ENCODE measurements at regions not wholly inside any gene's neighbourhood (a gene's known extent, or its start where the extent isn't known, plus 50 kb on each side); places are given as distances from the start of the nearest gene placed in this dataset.
"Not testable (repeated sequence)": the region's sequence is repeated elsewhere in the genome, so short reads cannot be mapped to it uniquely, and the experiment has no call there.

DNA sequence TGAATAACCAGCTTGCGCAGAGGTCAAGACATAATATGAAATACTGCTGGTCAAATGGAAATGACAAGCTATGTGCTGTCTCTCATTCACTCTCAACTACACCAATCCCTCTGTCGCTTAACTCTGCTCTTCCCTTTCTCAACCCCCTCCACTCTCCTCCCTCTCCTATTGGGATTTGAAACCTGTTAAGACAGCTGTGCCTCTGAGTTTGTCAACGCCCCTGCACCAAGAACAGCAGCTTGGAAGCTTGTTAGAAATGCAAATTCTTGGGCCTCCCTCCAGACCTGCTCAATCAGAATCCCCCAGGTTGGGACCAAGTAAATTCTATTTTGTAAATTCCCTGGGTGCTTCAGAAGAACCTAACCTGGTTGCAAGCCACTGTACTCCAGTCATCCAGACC is 149.7 kb upstream of the ATP2B2 start:
- Histone ChIP-seq H4K20me1 (ENCODE audit: insufficient read depth, low read length) (no peaks in the 10 kb centered on the region), H2AFZ (ENCODE audit: low read depth, low read length) (no peak overlapping the region), H3K9me3 (ENCODE audit: insufficient read depth, low read length, severe bottlenecking) (no peaks in the 10 kb centered on the region), H3K27me3 (ENCODE audit: insufficient read depth, low read length, poor library complexity) (no peaks in the 10 kb centered on the region), H3K4me2 (ENCODE audit: insufficient read depth, low read length) (no peak overlapping the region), H3K36me3 (ENCODE audit: insufficient read depth, low read length) (no peaks in the 10 kb centered on the region), H3K4me1 (ENCODE audit: insufficient read depth, low read length) (no peaks in the 10 kb centered on the region), H3K4me3 (ENCODE audit: low read depth in 1 of 2, low read length in 2 of 2) (no peak overlapping the region), H3K27ac (ENCODE audit: low read length) (no peak overlapping the region), H3K9ac (ENCODE audit: low read depth, low read length) (no peak overlapping the region), H3K79me2 (ENCODE audit: insufficient read depth, low read length) (no peaks in the 10 kb centered on the region)
- no peak for DNase-seq
- no peak for ATAC-seq (ENCODE audit: insufficient read depth, low read depth)
- TF ChIP-seq, protein P1, sequence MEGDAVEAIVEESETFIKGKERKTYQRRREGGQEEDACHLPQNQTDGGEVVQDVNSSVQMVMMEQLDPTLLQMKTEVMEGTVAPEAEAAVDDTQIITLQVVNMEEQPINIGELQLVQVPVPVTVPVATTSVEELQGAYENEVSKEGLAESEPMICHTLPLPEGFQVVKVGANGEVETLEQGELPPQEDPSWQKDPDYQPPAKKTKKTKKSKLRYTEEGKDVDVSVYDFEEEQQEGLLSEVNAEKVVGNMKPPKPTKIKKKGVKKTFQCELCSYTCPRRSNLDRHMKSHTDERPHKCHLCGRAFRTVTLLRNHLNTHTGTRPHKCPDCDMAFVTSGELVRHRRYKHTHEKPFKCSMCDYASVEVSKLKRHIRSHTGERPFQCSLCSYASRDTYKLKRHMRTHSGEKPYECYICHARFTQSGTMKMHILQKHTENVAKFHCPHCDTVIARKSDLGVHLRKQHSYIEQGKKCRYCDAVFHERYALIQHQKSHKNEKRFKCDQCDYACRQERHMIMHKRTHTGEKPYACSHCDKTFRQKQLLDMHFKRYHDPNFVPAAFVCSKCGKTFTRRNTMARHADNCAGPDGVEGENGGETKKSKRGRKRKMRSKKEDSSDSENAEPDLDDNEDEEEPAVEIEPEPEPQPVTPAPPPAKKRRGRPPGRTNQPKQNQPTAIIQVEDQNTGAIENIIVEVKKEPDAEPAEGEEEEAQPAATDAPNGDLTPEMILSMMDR (IDR thresholded peaks at IDR 0.05; ENCODE audit: borderline replicate concordance, extremely low read depth, low read length, poor library complexity, severe bottlenecking): no peak
- no peak for TF ChIP-seq EZH2 (IDR thresholded peaks at IDR 0.05; ENCODE audit: borderline replicate concordance, low read depth, low read length, severe bottlenecking)

DNA sequence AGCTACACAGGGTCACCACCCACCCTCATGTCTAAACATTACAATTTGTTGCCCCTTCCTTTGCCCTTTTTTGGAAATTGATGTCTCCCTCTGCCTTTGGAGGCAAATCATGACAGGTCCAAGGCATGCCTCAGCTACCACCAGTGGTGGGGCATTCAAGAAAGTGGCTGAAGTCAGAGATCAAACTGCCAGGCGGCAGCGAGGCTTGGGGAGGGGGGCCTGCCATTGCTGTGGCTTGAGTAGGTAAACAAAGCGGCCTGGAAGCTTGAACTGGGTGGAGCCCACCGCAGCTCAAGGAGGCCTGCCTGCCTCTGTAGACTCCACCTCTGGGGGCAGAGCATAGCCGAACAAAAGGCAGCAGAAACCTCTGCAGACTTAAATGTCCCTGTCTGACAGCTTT is 152.0 kb upstream of the ATP2B2 start:
- not testable (repeated sequence) for H4K20me1 ChIP-seq (ENCODE audit: insufficient read depth, low read length); H3K4me3 ChIP-seq (ENCODE audit: low read depth in 1 of 2, low read length in 2 of 2); ATAC-seq (ENCODE audit: insufficient read depth, low read depth); H3K9ac ChIP-seq (ENCODE audit: low read depth, low read length); H3K9me3 ChIP-seq (ENCODE audit: insufficient read depth, low read length, severe bottlenecking); H2AFZ ChIP-seq (ENCODE audit: low read depth, low read length); DNase-seq; H3K27me3 ChIP-seq (ENCODE audit: insufficient read depth, low read length, poor library complexity); H3K36me3 ChIP-seq (ENCODE audit: insufficient read depth, low read length); H3K79me2 ChIP-seq (ENCODE audit: insufficient read depth, low read length); H3K4me2 ChIP-seq (ENCODE audit: insufficient read depth, low read length); H3K27ac ChIP-seq (ENCODE audit: low read length); H3K4me1 ChIP-seq (ENCODE audit: insufficient read depth, low read length)

DNA sequence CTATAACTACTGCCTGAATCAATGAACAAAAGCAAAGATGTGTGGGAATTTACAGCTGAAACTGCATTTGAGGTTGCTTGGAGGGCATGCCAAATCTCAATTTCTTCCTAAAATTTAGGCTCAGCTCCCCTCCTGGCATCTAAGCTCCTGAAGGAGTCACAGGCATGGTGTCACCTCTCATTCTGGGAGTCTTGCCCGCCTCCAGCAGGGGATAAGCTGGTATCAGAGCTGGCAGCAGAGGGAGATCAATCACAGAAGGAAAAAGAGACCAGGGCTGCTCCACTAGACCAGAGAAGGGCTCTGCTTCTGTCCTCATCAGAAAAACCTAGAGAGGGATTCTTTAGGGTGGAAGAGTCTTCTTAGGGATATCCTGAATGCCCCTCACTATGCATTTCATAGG is 150.4 kb upstream of the SLC6A11 start:
- no peak overlapping the region for H3K4me3 ChIP-seq (ENCODE audit: low read depth in 1 of 2, low read length in 2 of 2)
- DNase-seq (no peak), ATAC-seq (ENCODE audit: insufficient read depth, low read depth) (no peak)
- peaks cover 11% of the 10 kb centered on the region for H3K27me3 ChIP-seq (ENCODE audit: insufficient read depth, low read length, poor library complexity)
- TF ChIP-seq, protein P1 (IDR thresholded peaks at IDR 0.05; ENCODE audit: borderline replicate concordance, extremely low read depth, low read length, poor library complexity, severe bottlenecking): no peak
- no peak for TF ChIP-seq EZH2 (IDR thresholded peaks at IDR 0.05; ENCODE audit: borderline replicate concordance, low read depth, low read length, severe bottlenecking)
- H3K27ac ChIP-seq (ENCODE audit: low read length): no peak overlapping the region
- no peak overlapping the region for H3K9ac ChIP-seq (ENCODE audit: low read depth, low read length)
- H3K79me2 ChIP-seq (ENCODE audit: insufficient read depth, low read length): no peaks in the 10 kb centered on the region
- no peaks in the 10 kb centered on the region for H4K20me1 ChIP-seq (ENCODE audit: insufficient read depth, low read length)
- H3K36me3 ChIP-seq (ENCODE audit: insufficient read depth, low read length): no peaks in the 10 kb centered on the region
- no peaks in the 10 kb centered on the region for H3K9me3 ChIP-seq (ENCODE audit: insufficient read depth, low read length, severe bottlenecking)
- no peak overlapping the region for H2AFZ ChIP-seq (ENCODE audit: low read depth, low read length)
- no peak overlapping the region for H3K4me2 ChIP-seq (ENCODE audit: insufficient read depth, low read length)
- no peaks in the 10 kb centered on the region for H3K4me1 ChIP-seq (ENCODE audit: insufficient read depth, low read length)

DNA sequence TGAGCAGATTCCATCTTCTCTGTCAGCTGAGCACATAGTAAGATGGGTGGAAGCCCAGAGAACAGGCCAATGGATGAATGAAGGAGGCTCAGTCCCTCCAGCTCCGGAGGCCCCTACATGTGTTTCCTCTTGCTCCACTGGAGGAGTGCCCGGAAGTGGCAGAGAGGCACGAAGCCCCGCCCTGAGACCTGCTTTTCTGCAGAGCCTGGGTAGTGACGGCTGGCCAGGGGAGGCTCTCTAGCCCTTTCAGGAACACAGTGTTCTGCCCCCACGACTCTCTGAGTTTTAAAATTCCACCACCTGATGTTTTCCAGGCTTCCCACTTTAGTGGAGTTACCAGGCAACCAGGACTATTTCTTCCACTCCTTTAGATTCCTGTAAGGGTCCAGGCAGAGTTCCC is 149.4 kb upstream of the SLC6A11 start:
- TF ChIP-seq EZH2 (IDR thresholded peaks at IDR 0.05; ENCODE audit: borderline replicate concordance, low read depth, low read length, severe bottlenecking): no peak
- TF ChIP-seq, protein P1 (IDR thresholded peaks at IDR 0.05; ENCODE audit: borderline replicate concordance, extremely low read depth, low read length, poor library complexity, severe bottlenecking): no peak
- Histone ChIP-seq H3K4me1 (ENCODE audit: insufficient read depth, low read length) (no peaks in the 10 kb centered on the region), H4K20me1 (ENCODE audit: insufficient read depth, low read length) (no peaks in the 10 kb centered on the region), H3K9me3 (ENCODE audit: insufficient read depth, low read length, severe bottlenecking) (no peaks in the 10 kb centered on the region), H3K27me3 (ENCODE audit: insufficient read depth, low read length, poor library complexity) (peaks cover 11% of the 10 kb centered on the region), H3K4me3 (ENCODE audit: low read depth in 1 of 2, low read length in 2 of 2) (no peak overlapping the region), H3K36me3 (ENCODE audit: insufficient read depth, low read length) (no peaks in the 10 kb centered on the region), H3K9ac (ENCODE audit: low read depth, low read length) (no peak overlapping the region), H3K4me2 (ENCODE audit: insufficient read depth, low read length) (no peak overlapping the region), H2AFZ (ENCODE audit: low read depth, low read length) (no peak overlapping the region), H3K79me2 (ENCODE audit: insufficient read depth, low read length) (no peaks in the 10 kb centered on the region), H3K27ac (ENCODE audit: low read length) (no peak overlapping the region)
- DNase-seq (peak; percentile 9), ATAC-seq (ENCODE audit: insufficient read depth, low read depth) (no peak)
